ENCODE measurements at regions not wholly inside any gene's neighbourhood (a gene's known extent, or its start where the extent isn't known, plus 50 kb on each side); places are given as distances from the start of the nearest gene placed in this dataset.
A peak's percentile ranks its signal among the peaks of the same experiment; 100 is the strongest.
"Not testable (repeated sequence)": the region's sequence is repeated elsewhere in the genome, so short reads cannot be mapped to it uniquely, and the experiment has no call there.

- no peak for DNase-seq
Measured at GRCh38 chrX:151042842-151043241, 59.7 kb downstream of the HMGB3 start.

GRCh38 chrX:151066373-151066772, 83.2 kb downstream of the HMGB3 start:
- DNase-seq: not testable (repeated sequence)

GRCh38 chrX:151073767-151074166, 90.6 kb downstream of the HMGB3 start:
- DNase-seq: no peak

GRCh38 chrX:151081016-151081415, 95.4 kb upstream of the GPR50 start:
- no peak for DNase-seq

- DNase-seq: peak; percentile 12
Measured at GRCh38 chrX:151082077-151082948, 94.1 kb upstream of the GPR50 start.

- no peak for DNase-seq
Measured at GRCh38 chrX:151084454-151084853, 91.9 kb upstream of the GPR50 start.

GRCh38 chrX:151085207-151085606, 91.2 kb upstream of the GPR50 start:
- DNase-seq: no peak

- DNase-seq: no peak
Measured at GRCh38 chrX:151088221-151088620, 88.2 kb upstream of the GPR50 start.

GRCh38 chrX:151099001-151099400, 77.4 kb upstream of the GPR50 start:
- no peak for DNase-seq

- DNase-seq: no peak
Measured at GRCh38 chrX:151100799-151101198, 75.6 kb upstream of the GPR50 start.

GRCh38 chrX:151113200-151113599, 63.2 kb upstream of the GPR50 start:
- not testable (repeated sequence) for DNase-seq
